Head of caudate nucleus (tissue), 42 donors: ENCODE measurements at regions not wholly inside any gene's neighbourhood (a gene's known extent, or its start where the extent isn't known, plus 50 kb on each side); places are given as distances from the start of the nearest gene placed in this dataset.
"Not testable (repeated sequence)": the region's sequence is repeated elsewhere in the genome, so short reads cannot be mapped to it uniquely, and the experiment has no call there.

Source experiments
- DNase-seq, 42 donors: peaks; one replicate each; pipeline versions ENCODE4 v3.0.0 to v3.0.0-alpha.2; 2020 to 2021; ENCODE audit warnings: mixed read lengths in 7 of 42
- intact Hi-C: fragments of 100-400 bp; cut with DNase I; formaldehyde crosslinking; loops from one replicate; pipeline ENCODE4 v1.15.0; 2022

- intact Hi-C loops = no loop called here
- DNase-seq = no peak
These were observed 160.7 kb upstream of the LDB2 start for GRCh38 chr4:17058916-17059741.

- intact Hi-C loops = no loop called here
These were observed 160.1 kb upstream of the LDB2 start for GRCh38 chr4:17058536-17058915.

GRCh38 chr4:17057035-17057434 lies 158.6 kb upstream of the LDB2 start:
- intact Hi-C loops = no loop called here

More at GRCh38 chr4:17058536-17058915, 160.1 kb upstream of the LDB2 start:
- peak in 1 of 42 donors; percentile 25 for DNase-seq

GRCh38 chr4:17055788-17056187 lies 157.3 kb upstream of the LDB2 start:
- intact Hi-C loops = no loop called here
- DNase-seq = peak; percentile 13 to 88 (median 55)

More at GRCh38 chr4:17057035-17057434, 158.6 kb upstream of the LDB2 start:
- DNase-seq = no peak

- no peak for DNase-seq
- intact Hi-C loops = no loop called here
These were observed 147.4 kb upstream of the LDB2 start for GRCh38 chr4:17045866-17046265.

GRCh38 chr4:17038510-17039176 lies 140.2 kb upstream of the LDB2 start:
- DNase-seq = no peak
- intact Hi-C loops = no loop called here

- DNase-seq = no peak
- intact Hi-C loops = no loop called here
These were observed 135.3 kb upstream of the LDB2 start for GRCh38 chr4:17033768-17034181.

- intact Hi-C loops = no loop called here
- DNase-seq = no peak
These were observed 134.8 kb upstream of the LDB2 start for GRCh38 chr4:17033025-17033767.

- intact Hi-C loops = no loop called here
- DNase-seq = peak in 21 of 42 donors; percentile 14 to 76 (median 35)
These were observed 132.1 kb upstream of the LDB2 start for GRCh38 chr4:17030543-17030942.

GRCh38 chr4:17029964-17030363 lies 131.5 kb upstream of the LDB2 start:
- DNase-seq = peak in 2 of 42 donors; percentile 26 to 38
- intact Hi-C loops = no loop called here

- intact Hi-C loops = no loop called here
- DNase-seq = no peak
These were observed 131.0 kb upstream of the LDB2 start for GRCh38 chr4:17029432-17029831.

- peak in 20 of 42 donors; percentile 8 to 78 (median 44) for DNase-seq
- intact Hi-C loops = no loop called here
These were observed 129.1 kb upstream of the LDB2 start for GRCh38 chr4:17027495-17027894.

- intact Hi-C loops = no loop called here
These were observed 126.0 kb upstream of the LDB2 start for GRCh38 chr4:17024425-17024824.

GRCh38 chr4:17020901-17021300 lies 122.5 kb upstream of the LDB2 start:
- DNase-seq = no peak
- intact Hi-C loops = no loop called here

More at GRCh38 chr4:17024425-17024824, 126.0 kb upstream of the LDB2 start:
- no peak for DNase-seq

- intact Hi-C loops = no loop called here
These were observed 122.0 kb upstream of the LDB2 start for GRCh38 chr4:17020451-17020850.

GRCh38 chr4:17018621-17019020 lies 120.2 kb upstream of the LDB2 start:
- intact Hi-C loops, DNase-seq: not testable (repeated sequence)

More at GRCh38 chr4:17020451-17020850, 122.0 kb upstream of the LDB2 start:
- no peak for DNase-seq

GRCh38 chr4:17018013-17018412 lies 119.6 kb upstream of the LDB2 start:
- DNase-seq = no peak

GRCh38 chr4:17013382-17014006 lies 115.0 kb upstream of the LDB2 start:
- DNase-seq = no peak
- intact Hi-C loops = no loop called here

More at GRCh38 chr4:17018013-17018412, 119.6 kb upstream of the LDB2 start:
- intact Hi-C loops = no loop called here

GRCh38 chr4:17012451-17012850 lies 114.0 kb upstream of the LDB2 start:
- intact Hi-C loops = no loop called here
- no peak for DNase-seq
